GM12875 (cell line): ENCODE measurements at regions not wholly inside any gene's neighbourhood (a gene's known extent, or its start where the extent isn't known, plus 50 kb on each side); places are given as distances from the start of the nearest gene placed in this dataset.

Experiments
- H3K4me3 ChIP-seq: one replicate; pipeline ENCODE4 v1.5.1; 2011; ENCODE audit warnings: low read depth, low read length, control low read depth
- TF ChIP-seq, protein P1 (sequence below): IDR thresholded peaks from 2 replicates; pipeline ENCODE4 v1.5.1; 2011; ENCODE audit warnings: low read depth, mild to moderate bottlenecking, control low read depth, inconsistent platforms, low read length, moderate library complexity, borderline replicate concordance; ENCODE audit not compliant: insufficient read depth

DNA sequence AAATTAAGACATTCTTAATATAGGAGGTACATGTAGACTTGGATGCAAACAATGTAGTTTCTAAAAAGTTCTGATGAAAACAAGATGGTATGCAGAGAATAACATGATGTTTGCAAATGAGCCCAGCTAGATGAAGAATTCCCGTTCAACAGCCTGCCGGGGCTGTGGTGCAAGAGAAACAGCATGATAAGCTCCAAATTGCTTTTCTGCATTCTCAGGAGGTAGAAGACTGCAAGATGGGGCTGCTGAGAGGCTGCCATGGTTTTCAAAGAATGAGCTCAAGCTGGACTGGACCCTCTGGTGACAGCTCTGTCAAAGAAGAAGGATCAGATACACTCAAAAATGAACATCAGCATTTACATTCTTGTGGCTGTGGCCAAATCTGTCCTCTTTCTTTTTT lies 73.4 kb upstream of the PALS2 start:
- TF ChIP-seq, protein P1, sequence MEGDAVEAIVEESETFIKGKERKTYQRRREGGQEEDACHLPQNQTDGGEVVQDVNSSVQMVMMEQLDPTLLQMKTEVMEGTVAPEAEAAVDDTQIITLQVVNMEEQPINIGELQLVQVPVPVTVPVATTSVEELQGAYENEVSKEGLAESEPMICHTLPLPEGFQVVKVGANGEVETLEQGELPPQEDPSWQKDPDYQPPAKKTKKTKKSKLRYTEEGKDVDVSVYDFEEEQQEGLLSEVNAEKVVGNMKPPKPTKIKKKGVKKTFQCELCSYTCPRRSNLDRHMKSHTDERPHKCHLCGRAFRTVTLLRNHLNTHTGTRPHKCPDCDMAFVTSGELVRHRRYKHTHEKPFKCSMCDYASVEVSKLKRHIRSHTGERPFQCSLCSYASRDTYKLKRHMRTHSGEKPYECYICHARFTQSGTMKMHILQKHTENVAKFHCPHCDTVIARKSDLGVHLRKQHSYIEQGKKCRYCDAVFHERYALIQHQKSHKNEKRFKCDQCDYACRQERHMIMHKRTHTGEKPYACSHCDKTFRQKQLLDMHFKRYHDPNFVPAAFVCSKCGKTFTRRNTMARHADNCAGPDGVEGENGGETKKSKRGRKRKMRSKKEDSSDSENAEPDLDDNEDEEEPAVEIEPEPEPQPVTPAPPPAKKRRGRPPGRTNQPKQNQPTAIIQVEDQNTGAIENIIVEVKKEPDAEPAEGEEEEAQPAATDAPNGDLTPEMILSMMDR = no peak
- H3K4me3 ChIP-seq = no peak overlapping the region

DNA sequence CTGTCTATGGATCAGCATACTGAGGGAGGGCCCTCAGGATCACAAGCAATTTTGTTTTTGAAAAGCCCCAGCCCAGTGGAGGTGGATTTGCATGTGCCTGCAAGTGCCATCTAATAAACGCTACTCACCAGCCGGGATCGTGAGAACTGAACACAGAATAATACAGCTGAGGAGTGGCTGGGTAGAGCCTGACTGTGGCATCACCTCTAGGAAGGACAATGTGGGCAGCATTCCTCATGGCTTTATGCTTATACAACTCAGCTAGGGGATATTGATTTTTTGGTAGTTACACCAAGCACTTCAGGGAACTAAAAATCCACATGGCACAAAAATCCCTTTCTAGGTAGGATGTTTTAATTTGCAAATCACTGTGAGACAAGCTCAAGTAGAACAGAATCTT lies 72.7 kb upstream of the PALS2 start:
- TF ChIP-seq, protein P1 = no peak
- no peak overlapping the region for H3K4me3 ChIP-seq

DNA sequence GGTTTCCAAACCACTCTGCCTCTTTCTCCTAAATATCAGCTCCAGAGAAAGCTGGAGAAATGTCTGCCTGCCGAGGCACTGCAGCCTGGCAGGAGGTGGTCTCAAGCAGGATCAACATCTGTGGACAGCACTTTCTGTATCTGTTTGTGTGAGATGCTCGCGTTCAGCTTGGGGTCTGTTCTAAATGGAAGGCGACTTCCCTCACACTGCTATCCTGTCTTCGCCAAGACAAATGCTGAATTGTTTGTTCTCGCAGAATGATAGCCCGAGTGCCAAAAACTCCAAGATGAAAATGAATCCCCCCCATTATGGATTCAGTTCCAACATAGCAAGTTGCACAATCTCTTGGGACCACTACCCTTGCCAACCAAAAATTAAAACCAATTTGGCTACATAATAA lies 72.2 kb upstream of the PALS2 start:
- no peak overlapping the region for H3K4me3 ChIP-seq
- TF ChIP-seq, protein P1 = no peak

DNA sequence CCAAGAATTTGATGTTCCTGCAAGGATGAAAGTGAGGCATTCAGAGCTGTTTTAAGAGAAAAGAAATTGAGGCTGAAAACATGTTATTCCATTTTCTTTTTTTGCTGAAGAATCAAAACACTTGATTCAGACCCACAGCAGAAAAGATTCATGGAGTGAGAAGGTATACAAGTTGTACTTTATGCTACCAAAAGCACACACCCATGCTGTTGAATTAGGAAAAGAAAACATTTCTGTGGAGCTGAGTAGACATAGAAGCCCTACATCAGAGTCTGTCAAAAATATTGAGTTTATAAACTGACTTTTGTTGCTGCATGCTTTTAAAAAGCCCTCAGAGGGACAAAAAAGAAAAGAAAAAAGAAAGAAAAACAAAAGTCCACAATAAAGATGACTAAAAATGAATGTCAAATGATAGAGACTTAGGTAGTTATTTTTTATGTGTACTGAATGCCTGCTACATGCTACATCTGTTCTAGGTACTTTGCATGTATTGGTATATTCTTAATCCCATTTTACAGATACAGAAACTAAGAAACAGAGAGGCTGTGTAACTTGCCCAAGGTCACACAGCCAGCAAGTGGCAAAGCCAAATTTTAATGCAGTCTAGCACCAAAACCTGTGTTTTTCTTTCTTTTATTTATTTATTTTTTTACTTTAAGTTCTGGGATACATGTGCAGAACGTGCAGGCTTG lies 71.7 kb upstream of the PALS2 start:
- TF ChIP-seq, protein P1 = no peak
- no peak overlapping the region for H3K4me3 ChIP-seq

DNA sequence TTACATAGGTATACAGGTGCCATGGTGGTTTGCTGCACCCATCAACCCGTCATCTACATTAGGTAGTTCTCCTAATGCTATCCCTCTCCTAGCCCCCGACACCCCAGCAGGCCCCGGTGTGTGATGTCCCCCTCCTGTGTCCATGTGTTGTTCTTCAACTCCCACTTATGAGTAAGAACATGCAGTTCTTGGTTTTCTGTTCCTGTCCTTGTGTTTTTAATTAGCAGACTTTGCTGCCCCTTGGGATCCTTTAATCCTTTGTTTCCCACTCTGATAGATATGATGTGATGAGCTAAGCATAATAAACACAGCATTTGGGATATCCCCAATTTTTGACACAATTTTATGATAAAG lies 71.1 kb upstream of the PALS2 start:
- TF ChIP-seq, protein P1 = no peak
- no peak overlapping the region for H3K4me3 ChIP-seq

DNA sequence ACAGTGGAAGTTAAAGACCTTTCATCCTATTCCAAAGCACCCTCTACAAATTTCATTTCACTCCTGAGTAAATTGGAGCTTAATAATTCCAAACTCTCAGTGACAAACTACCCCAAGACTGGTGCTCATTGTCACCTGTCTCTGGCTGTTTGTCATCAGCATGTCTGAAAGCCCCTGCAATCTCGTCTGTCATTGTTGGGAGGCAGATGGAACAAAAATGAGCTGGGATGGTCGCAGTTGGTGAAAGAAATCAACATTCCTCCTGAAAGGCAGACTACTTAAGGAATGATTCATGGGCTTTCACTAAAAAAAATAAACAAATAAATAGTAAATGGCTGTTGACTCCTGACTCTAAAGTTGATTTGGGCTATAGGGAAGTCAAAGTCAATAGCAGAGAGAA lies 69.7 kb upstream of the PALS2 start:
- no peak overlapping the region for H3K4me3 ChIP-seq
- TF ChIP-seq, protein P1 = no peak

DNA sequence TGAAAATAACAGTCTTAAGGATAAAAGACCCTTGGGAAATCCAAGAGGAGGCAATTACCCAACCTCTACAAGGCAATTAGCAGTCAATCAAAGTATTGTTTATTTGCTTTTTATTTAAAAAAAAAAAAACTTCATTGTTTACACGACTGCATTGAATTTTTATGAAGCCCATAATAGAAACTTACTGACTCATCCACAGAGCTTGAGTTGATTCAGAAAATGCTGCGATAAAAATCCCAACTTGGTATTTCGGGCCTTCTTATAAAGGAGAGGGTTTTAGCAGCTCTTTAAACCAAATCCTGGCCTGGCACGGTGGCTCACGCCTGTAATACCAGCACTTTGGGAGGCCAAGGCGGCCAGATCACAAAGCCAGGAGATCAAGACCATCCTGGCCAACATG lies 69.2 kb upstream of the PALS2 start:
- H3K4me3 ChIP-seq = no peak overlapping the region
- TF ChIP-seq, protein P1 = no peak
